Natural killer cell treated with Interleukin-12 subunit alpha and Interleukin-12 subunit beta and Interleukin-15 and Interleukin-18, amount 100 ng/mL, for 72 hours (primary cell): ENCODE measurements at regions not wholly inside any gene's neighbourhood (a gene's known extent, or its start where the extent isn't known, plus 50 kb on each side); places are given as distances from the start of the nearest gene placed in this dataset.
"Not testable (repeated sequence)": the region's sequence is repeated elsewhere in the genome, so short reads cannot be mapped to it uniquely, and the experiment has no call there.

Source experiments
- ATAC-seq, 2 donors: fragments of 150-1000 bp; cut with Tn5 transposase in 1 of 2; sonication (Bioruptor Pico), chemical (Tn5 transposase) in 1 of 2; 2 replicates each; pipeline ENCODE4 v1.10.0; 2021
- DNase-seq: peaks from one replicate; pipeline ENCODE4 v3.0.0; 2022; ENCODE audit warnings: low spot score
- H3K27ac Mint-ChIP-seq, 2 donors: 1 replicate in 1 of 2; 2 replicates in 1 of 2; pipeline ENCODE4 v1.8.0; 2022; ENCODE audit warnings: mixed read lengths in 2 of 2, mild to moderate bottlenecking in 1 of 2, moderate library complexity in 1 of 2
- H3K27me3 Mint-ChIP-seq, 2 donors: 1 replicate in 1 of 2; 2 replicates in 1 of 2; pipeline ENCODE4 v1.8.0; 2022; ENCODE audit warnings: mixed read lengths in 2 of 2
- H3K36me3 Mint-ChIP-seq: one replicate; pipeline ENCODE4 v1.8.0; 2022; ENCODE audit warnings: mixed read lengths
- H3K4me1 Mint-ChIP-seq, 2 donors: 1 replicate in 1 of 2; 2 replicates in 1 of 2; pipeline ENCODE4 v1.8.0; 2022; ENCODE audit warnings: low read depth in 2 of 2, mixed read lengths in 2 of 2, mild to moderate bottlenecking in 1 of 2
- H3K4me3 Mint-ChIP-seq: one replicate; pipeline ENCODE4 v1.8.0; 2022; ENCODE audit warnings: mixed read lengths
- H3K9me3 Mint-ChIP-seq: 2 replicates; pipeline ENCODE4 v1.8.0; 2022; ENCODE audit warnings: mixed read lengths

DNA sequence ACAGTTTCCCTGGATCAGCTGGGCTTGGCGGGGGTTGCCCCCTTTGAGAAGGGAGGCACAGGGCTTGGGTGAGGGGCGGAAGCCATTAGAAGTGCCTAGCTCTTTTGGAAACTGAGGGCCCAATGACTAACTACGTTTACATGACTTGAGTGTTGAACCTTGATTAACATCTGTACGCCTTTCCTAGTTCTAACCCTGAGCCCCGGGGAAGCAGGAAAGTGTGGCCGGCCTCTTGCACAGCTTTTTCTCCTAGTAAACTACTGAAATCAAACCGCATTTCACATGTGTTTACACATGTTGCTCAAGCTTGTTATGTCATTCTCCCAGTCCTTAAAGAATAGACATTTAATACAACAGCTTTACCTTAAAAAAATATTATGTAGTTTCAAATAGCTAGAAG is 1356.4 kb upstream of the TMEM132C start:
- Mint-ChIP-seq H3K36me3 (peaks cover 4% of the 10 kb centered on the region), H3K27me3 (peaks cover 0 to 13% of the 10 kb centered on the region in 2 donors), H3K4me3 (no peak overlapping the region), H3K9me3 (peaks cover 11% of the 10 kb centered on the region), H3K27ac (no peak overlapping the region), H3K4me1 (no peaks in the 10 kb centered on the region)
- DNase-seq (no peak), ATAC-seq (no peak)

DNA sequence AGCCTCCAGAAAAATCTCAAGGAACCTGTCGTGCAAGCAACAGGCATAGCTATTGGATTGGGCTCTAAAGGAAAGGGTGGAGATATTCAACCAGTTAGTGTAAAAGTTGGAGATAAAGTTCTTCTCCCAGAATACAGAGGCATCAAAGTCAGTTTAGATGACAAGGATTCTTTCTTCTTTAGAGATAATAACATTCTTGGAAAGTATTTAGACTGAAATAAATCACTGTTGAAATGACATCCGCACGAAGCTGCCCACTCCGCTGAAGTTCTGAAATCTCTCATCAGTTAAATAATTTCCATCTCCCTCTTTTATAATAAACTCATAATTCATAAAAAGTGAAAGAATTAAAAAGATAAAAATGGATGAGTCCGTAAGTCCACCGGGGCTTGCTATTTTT is 1354.9 kb upstream of the TMEM132C start:
- H3K4me3 Mint-ChIP-seq: no peak overlapping the region
- H3K4me1 Mint-ChIP-seq: no peaks in the 10 kb centered on the region
- DNase-seq: no peak
- H3K27ac Mint-ChIP-seq: no peak overlapping the region
- H3K9me3 Mint-ChIP-seq: peaks cover 4% of the 10 kb centered on the region
- no peaks in the 10 kb centered on the region for H3K36me3 Mint-ChIP-seq
- peaks cover 0 to 8% of the 10 kb centered on the region in 2 donors for H3K27me3 Mint-ChIP-seq
- ATAC-seq: no peak

DNA sequence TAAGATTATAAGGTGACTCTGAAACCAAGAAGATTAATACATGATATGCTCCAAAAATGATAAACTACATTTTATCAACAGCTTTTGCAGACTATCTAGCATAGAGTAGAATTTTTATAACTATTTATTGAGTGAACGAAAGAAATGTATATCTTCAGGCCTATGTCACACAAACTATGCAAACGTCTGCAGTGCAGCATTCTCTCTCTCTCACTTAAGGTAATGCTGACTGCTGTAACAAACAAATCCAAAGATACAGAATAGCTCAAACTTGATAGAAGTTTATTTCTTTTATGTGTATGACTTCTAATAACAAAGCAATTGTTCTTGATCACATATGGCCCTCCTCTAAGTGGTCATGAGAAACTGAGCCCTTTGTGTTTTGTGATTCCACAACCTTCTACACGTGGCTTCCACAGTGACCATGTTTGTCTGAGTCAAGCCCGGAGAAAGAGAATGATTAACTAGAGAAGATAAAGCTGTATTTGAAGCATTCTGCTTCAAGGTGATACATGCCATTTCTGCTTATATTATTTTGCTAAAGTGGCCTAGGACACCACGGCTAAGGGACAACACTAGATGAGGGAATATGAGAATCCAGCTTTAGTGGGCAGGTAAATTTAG is 1352.7 kb upstream of the TMEM132C start:
- no peak for ATAC-seq
- H3K4me1 Mint-ChIP-seq: no peaks in the 10 kb centered on the region
- peaks cover 9% of the 10 kb centered on the region for H3K9me3 Mint-ChIP-seq
- H3K36me3 Mint-ChIP-seq: no peaks in the 10 kb centered on the region
- H3K4me3 Mint-ChIP-seq: no peak overlapping the region
- DNase-seq: no peak
- no peak overlapping the region for H3K27ac Mint-ChIP-seq
- H3K27me3 Mint-ChIP-seq: peaks cover 0 to 8% of the 10 kb centered on the region in 2 donors

DNA sequence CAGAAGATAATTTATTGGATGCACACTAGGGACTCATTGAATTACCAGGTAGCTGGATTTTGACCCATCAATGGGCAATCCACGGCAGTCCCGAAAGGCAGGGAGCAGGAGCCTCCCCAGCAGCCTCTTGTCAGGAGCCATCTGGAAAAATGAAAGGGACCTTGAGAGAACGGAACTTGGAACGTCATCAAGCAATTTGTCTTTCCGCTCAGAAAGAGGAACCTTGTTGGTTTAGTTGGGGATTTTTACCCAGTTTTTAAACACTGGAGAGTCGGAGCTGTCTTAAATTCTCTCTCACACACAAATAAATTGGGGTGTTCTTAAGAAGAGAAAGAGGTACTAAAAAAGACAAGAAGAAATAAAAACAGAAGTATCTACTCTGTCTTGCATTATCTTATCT is 1351.7 kb upstream of the TMEM132C start:
- H3K36me3 Mint-ChIP-seq: no peaks in the 10 kb centered on the region
- no peaks in the 10 kb centered on the region for H3K4me1 Mint-ChIP-seq
- ATAC-seq (no peak), DNase-seq (no peak)
- no peak overlapping the region for H3K4me3 Mint-ChIP-seq
- H3K9me3 Mint-ChIP-seq: peaks cover 9% of the 10 kb centered on the region
- H3K27ac Mint-ChIP-seq: no peak overlapping the region
- peaks cover 0 to 8% of the 10 kb centered on the region in 2 donors for H3K27me3 Mint-ChIP-seq

DNA sequence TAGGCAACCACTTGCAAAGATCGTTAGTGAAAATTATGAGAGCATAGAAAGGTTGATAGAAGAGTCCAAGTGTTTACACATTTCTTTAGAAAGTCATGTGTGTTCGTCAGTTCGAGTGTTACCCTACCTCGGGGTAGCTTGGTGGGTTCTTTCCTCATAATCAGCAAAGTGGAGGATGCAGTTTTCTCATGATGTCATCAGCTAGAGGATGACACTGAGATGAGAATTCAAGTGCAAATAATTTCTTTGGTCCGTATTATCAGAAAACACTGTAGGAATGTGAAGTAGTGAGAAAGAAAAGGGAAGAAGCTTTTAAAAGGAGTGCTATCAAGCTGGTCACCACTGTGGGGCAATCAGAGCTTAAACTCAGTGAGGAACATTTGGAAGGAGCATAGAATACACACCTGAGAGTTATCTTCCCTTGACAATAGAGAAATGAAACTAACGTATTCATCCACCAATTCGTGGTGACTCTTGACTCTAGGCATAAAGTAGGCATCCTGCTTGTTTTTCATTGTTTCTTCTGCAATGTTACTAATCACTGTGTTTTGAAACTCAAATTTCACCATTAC is 1340.9 kb upstream of the TMEM132C start:
- Mint-ChIP-seq H3K4me3 (no peak overlapping the region), H3K4me1 (no peaks in the 10 kb centered on the region), H3K9me3 (no peaks in the 10 kb centered on the region), H3K27me3 (no peaks in the 10 kb centered on the region), H3K27ac (no peak overlapping the region), H3K36me3 (no peaks in the 10 kb centered on the region)
- DNase-seq (no peak), ATAC-seq (no peak)

DNA sequence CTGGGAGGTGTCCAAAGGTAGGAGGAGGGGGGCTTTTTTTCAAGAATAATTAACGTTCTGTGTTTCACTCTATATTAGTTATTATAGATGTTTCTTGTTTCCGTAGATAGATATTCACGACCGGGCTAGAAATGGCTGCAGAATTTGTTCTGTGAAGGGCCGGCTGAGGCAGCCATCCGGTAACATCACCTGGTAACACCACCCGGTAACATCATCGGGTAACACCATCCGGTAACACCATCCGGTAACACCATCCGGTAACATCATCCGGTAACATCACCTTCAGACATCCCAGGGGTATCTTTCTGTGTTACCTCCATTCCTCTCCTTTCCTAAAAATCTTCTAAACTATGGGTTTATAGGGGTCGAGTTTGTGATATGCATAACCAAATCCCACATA is 1336.7 kb upstream of the TMEM132C start:
- H3K27ac Mint-ChIP-seq: no peak overlapping the region
- no peak for DNase-seq
- no peaks in the 10 kb centered on the region for H3K36me3 Mint-ChIP-seq
- ATAC-seq: no peak
- no peak overlapping the region for H3K4me3 Mint-ChIP-seq
- no peaks in the 10 kb centered on the region for H3K4me1 Mint-ChIP-seq
- H3K9me3 Mint-ChIP-seq: no peaks in the 10 kb centered on the region
- H3K27me3 Mint-ChIP-seq: no peaks in the 10 kb centered on the region

DNA sequence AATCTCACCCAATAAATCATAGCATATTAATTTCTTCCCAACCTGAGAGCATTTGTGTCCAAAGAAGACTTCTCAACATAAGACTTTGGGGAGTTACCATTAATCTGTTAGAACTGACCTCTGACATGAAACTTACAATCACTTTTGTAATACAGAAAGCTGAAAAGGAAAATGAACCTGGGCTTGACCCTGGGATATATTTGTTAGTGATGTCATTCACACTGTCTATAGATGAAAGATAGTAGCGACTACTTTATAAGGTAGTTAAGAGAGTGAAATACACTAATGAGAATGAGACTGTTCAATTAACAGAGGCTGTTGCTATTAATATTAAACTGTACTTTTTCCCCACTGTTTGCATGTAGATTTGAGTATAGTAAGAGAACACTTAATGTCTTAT is 1334.8 kb upstream of the TMEM132C start:
- Mint-ChIP-seq H3K9me3 (no peaks in the 10 kb centered on the region), H3K4me1 (peaks cover 0 to 3% of the 10 kb centered on the region in 2 donors), H3K27me3 (no peaks in the 10 kb centered on the region), H3K4me3 (no peak overlapping the region), H3K36me3 (no peaks in the 10 kb centered on the region), H3K27ac (no peak overlapping the region)
- ATAC-seq (no peak), DNase-seq (no peak)

DNA sequence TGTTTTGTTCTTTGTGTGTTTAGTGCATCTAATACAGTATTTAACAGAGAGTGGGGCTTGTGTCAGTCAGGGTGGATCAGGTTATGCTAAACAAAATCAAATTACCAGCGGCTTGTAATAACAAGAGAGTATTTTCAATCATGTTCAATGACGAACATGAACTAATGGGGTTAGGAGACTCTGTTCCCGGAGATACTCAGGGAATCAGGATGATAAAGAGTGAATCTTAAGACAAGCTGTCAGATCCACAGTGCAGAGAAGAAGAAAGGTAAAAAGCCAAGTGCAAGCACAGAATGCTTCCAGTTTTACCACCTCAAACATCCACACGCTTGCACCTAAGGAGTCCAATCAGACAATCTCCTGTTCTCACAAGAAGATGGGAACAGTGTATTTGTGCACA is 1331.5 kb upstream of the TMEM132C start:
- ATAC-seq (no peak), DNase-seq (no peak)
- Mint-ChIP-seq H3K4me1 (peaks cover 0 to 3% of the 10 kb centered on the region in 2 donors), H3K9me3 (no peaks in the 10 kb centered on the region), H3K27ac (no peak overlapping the region), H3K27me3 (no peaks in the 10 kb centered on the region), H3K4me3 (no peak overlapping the region), H3K36me3 (no peaks in the 10 kb centered on the region)

DNA sequence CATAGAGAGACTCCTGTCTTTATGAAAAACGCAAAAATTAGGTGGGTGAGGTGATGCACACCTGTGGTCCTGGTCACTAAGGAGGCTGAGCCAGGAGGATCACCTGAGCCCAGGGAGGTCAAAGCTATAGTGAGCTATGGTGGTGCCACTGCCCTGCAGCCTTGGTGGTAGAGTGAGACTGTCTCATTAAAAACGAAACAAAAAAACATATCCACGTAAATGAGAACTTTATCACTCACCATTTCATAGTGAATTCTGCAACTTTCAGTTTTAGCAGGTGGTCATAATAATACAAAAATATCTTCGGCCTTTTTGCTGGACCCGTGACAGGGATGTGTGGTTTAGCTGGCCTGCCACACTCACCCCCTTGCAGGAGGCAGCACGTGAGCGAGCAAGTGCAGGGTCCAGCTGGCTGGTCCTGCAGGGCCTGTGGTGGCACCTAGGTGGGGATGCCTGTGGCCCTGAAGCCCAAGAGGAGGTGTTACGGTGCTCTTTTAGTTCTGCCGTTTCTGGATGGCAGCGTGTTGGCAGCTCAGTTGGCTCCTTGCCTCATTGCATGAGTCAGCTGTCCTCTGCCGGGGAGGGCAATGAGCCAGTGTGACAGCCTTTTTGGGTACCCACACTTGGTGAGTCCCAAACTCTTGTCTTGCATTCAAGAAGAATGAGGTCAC is 1330.7 kb upstream of the TMEM132C start:
- no peak overlapping the region for H3K27ac Mint-ChIP-seq
- H3K4me1 Mint-ChIP-seq: peaks cover 0 to 3% of the 10 kb centered on the region in 2 donors
- DNase-seq (no peak), ATAC-seq (no peak)
- H3K4me3 Mint-ChIP-seq: no peak overlapping the region
- peaks cover 2% of the 10 kb centered on the region for H3K9me3 Mint-ChIP-seq
- no peaks in the 10 kb centered on the region for H3K36me3 Mint-ChIP-seq
- H3K27me3 Mint-ChIP-seq: no peaks in the 10 kb centered on the region

DNA sequence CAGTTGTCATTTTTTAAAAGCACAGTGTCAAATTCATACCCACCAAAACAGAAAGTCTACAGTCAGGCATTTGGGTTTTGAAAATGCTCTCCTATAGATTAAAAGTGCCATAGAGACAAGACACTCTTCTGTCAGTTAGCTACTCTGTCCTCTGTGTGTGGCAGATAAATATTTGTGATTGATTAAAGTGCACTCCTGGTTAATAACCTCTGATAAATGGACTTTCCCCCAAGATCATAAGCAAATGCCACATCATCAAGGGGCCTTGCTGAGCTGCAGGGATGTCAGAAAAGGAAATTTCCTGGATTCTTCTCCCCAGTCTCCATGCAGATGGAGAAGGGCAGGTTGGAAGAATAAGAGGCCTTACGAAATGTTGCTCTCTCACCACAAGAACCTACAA is 1329.5 kb upstream of the TMEM132C start:
- no peaks in the 10 kb centered on the region for H3K27me3 Mint-ChIP-seq
- ATAC-seq: no peak
- peaks cover 3% of the 10 kb centered on the region for H3K9me3 Mint-ChIP-seq
- H3K4me3 Mint-ChIP-seq: no peak overlapping the region
- peaks cover 0 to 3% of the 10 kb centered on the region in 2 donors for H3K4me1 Mint-ChIP-seq
- H3K27ac Mint-ChIP-seq: no peak overlapping the region
- DNase-seq: no peak
- H3K36me3 Mint-ChIP-seq: no peaks in the 10 kb centered on the region

DNA sequence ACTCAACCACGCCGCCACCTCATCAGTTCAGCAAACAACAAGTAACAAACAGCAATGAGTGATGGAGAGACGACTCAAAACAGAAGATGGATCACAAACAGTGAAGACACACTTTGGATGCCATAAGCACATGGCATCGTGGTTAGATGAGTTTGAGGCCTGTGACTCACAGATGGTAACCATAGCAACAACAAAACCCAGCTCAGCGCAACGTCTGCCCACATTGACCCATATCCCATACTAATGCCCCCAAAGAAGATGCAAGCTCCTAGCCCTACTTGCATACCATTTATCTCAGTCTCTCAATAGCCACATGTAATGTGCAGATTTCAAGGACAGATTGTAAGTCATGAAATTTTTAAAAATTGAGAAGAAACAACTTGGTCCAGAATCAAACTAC is 1322.3 kb upstream of the TMEM132C start:
- no peak overlapping the region for H3K4me3 Mint-ChIP-seq
- no peak overlapping the region for H3K27ac Mint-ChIP-seq
- no peaks in the 10 kb centered on the region for H3K36me3 Mint-ChIP-seq
- peaks cover 10% of the 10 kb centered on the region for H3K9me3 Mint-ChIP-seq
- H3K27me3 Mint-ChIP-seq: no peaks in the 10 kb centered on the region
- DNase-seq (no peak), ATAC-seq (no peak)
- no peaks in the 10 kb centered on the region for H3K4me1 Mint-ChIP-seq

DNA sequence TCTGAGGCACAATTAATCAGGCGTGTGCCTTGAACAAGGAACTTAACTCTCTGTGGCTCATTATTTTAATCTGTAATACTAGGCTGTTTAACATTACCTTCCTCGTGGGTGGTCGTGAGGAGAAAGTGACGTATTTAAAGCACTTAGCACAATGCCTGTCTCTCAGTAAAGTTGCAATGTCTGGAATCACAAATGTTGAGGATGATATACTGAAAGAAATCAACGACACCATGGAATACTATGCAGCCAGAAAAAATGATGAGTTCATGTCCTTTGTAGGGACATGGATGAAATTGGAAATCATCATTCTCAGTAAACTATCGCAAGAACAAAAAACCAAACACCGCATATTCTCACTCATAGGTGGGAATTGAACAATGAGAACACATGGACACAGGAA is 1320.0 kb upstream of the TMEM132C start:
- H3K27ac Mint-ChIP-seq, H3K4me1 Mint-ChIP-seq, DNase-seq, H3K36me3 Mint-ChIP-seq, H3K4me3 Mint-ChIP-seq, ATAC-seq, H3K27me3 Mint-ChIP-seq, H3K9me3 Mint-ChIP-seq: not testable (repeated sequence)

DNA sequence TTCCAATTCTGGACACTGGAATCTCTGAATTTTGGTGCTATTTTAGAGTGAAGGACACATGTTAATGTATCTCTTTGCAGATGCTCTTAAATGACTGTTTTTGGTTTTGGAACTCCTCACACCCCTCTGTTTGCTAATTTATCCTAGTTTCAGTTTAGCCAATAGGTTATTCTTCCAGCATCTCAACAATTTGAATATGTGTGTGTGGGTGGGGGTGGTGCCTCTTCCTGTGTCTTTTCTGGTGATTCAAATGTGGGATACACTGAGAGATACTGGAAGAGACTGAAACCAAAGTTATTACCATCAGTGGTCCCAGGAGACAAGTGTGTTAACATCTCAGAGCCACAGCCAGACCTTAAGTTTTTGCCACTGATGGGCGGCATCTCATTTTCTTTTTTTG is 1317.4 kb upstream of the TMEM132C start:
- DNase-seq (no peak), ATAC-seq (no peak)
- H3K36me3 Mint-ChIP-seq: no peaks in the 10 kb centered on the region
- no peaks in the 10 kb centered on the region for H3K4me1 Mint-ChIP-seq
- H3K9me3 Mint-ChIP-seq: peaks cover 5% of the 10 kb centered on the region
- H3K27me3 Mint-ChIP-seq: no peaks in the 10 kb centered on the region
- H3K27ac Mint-ChIP-seq: no peak overlapping the region
- no peak overlapping the region for H3K4me3 Mint-ChIP-seq

DNA sequence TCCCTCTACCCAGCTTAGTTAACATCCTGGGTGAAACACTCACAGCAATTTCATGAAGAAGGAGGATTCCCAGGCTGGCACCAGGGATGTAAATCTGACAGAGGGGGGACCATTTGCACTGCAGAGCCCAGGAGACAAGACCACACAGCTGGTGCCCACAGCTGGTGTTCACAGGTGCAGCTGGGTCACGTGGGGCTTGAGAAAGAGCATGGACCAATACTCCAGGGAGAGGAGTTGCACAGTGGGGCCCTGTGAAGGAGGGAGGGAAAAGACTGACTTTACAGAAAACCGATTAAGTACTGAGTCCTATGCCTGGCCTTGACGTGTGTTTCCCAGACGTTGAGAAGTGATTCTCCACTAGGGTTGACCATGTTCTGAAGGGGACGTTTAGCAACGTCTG is 1316.7 kb upstream of the TMEM132C start:
- H3K9me3 Mint-ChIP-seq: peaks cover 3% of the 10 kb centered on the region
- H3K27ac Mint-ChIP-seq: no peak overlapping the region
- ATAC-seq: no peak
- DNase-seq: no peak
- H3K36me3 Mint-ChIP-seq: no peaks in the 10 kb centered on the region
- H3K4me3 Mint-ChIP-seq: no peak overlapping the region
- no peaks in the 10 kb centered on the region for H3K4me1 Mint-ChIP-seq
- H3K27me3 Mint-ChIP-seq: no peaks in the 10 kb centered on the region
